ENCODE measurements at regions not wholly inside any gene's neighbourhood (a gene's known extent, or its start where the extent isn't known, plus 50 kb on each side); places are given as distances from the start of the nearest gene placed in this dataset.
A peak's percentile ranks its signal among the peaks of the same experiment; 100 is the strongest.
"Not testable (repeated sequence)": the region's sequence is repeated elsewhere in the genome, so short reads cannot be mapped to it uniquely, and the experiment has no call there.

- no peak for DNase-seq
Observed at GRCh38 chr11:90590286-90590685, 367.4 kb upstream of the CHORDC1 start.

GRCh38 chr11:90589735-90590134, 366.9 kb upstream of the CHORDC1 start:
- no peak for DNase-seq

- no peak for DNase-seq
Observed at GRCh38 chr11:90587896-90588295, 365.0 kb upstream of the CHORDC1 start.

- DNase-seq = peak; percentile 38
Observed at GRCh38 chr11:90585491-90585890, 362.6 kb upstream of the CHORDC1 start.

GRCh38 chr11:90582999-90583398, 360.1 kb upstream of the CHORDC1 start:
- not testable (repeated sequence) for DNase-seq

GRCh38 chr11:90564531-90564930, 341.7 kb upstream of the CHORDC1 start:
- no peak for DNase-seq

GRCh38 chr11:90558328-90558865, 335.5 kb upstream of the CHORDC1 start:
- DNase-seq = no peak

GRCh38 chr11:90556606-90557005, 333.8 kb upstream of the CHORDC1 start:
- DNase-seq = peak; percentile 46

- no peak for DNase-seq
Observed at GRCh38 chr11:90556026-90556425, 333.2 kb upstream of the CHORDC1 start.

GRCh38 chr11:90555477-90555876, 332.6 kb upstream of the CHORDC1 start:
- no peak for DNase-seq

- DNase-seq = no peak
Observed at GRCh38 chr11:90542092-90542491, 319.2 kb upstream of the CHORDC1 start.

- no peak for DNase-seq
Observed at GRCh38 chr11:90536301-90536700, 313.5 kb upstream of the CHORDC1 start.

GRCh38 chr11:90532125-90532524, 309.3 kb upstream of the CHORDC1 start:
- no peak for DNase-seq

- DNase-seq = no peak
Observed at GRCh38 chr11:90531001-90531400, 308.2 kb upstream of the CHORDC1 start.

- no peak for DNase-seq
Observed at GRCh38 chr11:90525962-90526361, 303.1 kb upstream of the CHORDC1 start.

- DNase-seq = no peak
Observed at GRCh38 chr11:90512846-90513245, 290.0 kb upstream of the CHORDC1 start.

GRCh38 chr11:90510839-90511238, 288.0 kb upstream of the CHORDC1 start:
- DNase-seq = no peak

GRCh38 chr11:90500922-90501568, 278.2 kb upstream of the CHORDC1 start:
- DNase-seq = no peak

- DNase-seq = no peak
Observed at GRCh38 chr11:90496722-90497121, 273.9 kb upstream of the CHORDC1 start.

GRCh38 chr11:90493379-90493778, 270.5 kb upstream of the CHORDC1 start:
- DNase-seq = no peak

- DNase-seq = no peak
Observed at GRCh38 chr11:90491466-90491865, 268.6 kb upstream of the CHORDC1 start.

GRCh38 chr11:90476442-90477007, 253.7 kb upstream of the CHORDC1 start:
- DNase-seq = peak; percentile 67

- DNase-seq = no peak
Observed at GRCh38 chr11:90468923-90469322, 246.1 kb upstream of the CHORDC1 start.

- DNase-seq = no peak
Observed at GRCh38 chr11:90465553-90465952, 242.7 kb upstream of the CHORDC1 start.

All from NCI-H1105 treated with DMSO at 0.1 percent for 48 hours (cell line).